NCI-H82 treated with DMSO at 0.1 percent for 48 hours (cell line): ENCODE measurements at regions not wholly inside any gene's neighbourhood (a gene's known extent, or its start where the extent isn't known, plus 50 kb on each side); places are given as distances from the start of the nearest gene placed in this dataset.
A peak's percentile ranks its signal among the peaks of the same experiment; 100 is the strongest.

Experiments
- DNase-seq: peaks from one replicate; lab custom pipeline; 2025; ENCODE audit not compliant: unreplicated experiment; lab: John Stamatoyannopoulos, UW

GRCh38 chr18:68435581-68435980 is 279.3 kb downstream of the TMX3 start:
- no peak for DNase-seq

- no peak for DNase-seq
Measured at GRCh38 chr18:68431922-68432198, 283.0 kb downstream of the TMX3 start.

- no peak for DNase-seq
Measured at GRCh38 chr18:68431111-68431921, 283.6 kb downstream of the TMX3 start.

GRCh38 chr18:68429841-68430240 is 285.1 kb downstream of the TMX3 start:
- no peak for DNase-seq

GRCh38 chr18:68429111-68429510 is 285.8 kb downstream of the TMX3 start:
- DNase-seq = no peak

GRCh38 chr18:68428661-68429060 is 286.2 kb downstream of the TMX3 start:
- no peak for DNase-seq

GRCh38 chr18:68427951-68428401 is 286.9 kb downstream of the TMX3 start:
- DNase-seq = no peak

- DNase-seq = peak; percentile 12
Measured at GRCh38 chr18:68426731-68427315, 288.1 kb downstream of the TMX3 start.

- DNase-seq = no peak
Measured at GRCh38 chr18:68418881-68419280, 296.0 kb downstream of the TMX3 start.

GRCh38 chr18:68418226-68418868 is 296.6 kb downstream of the TMX3 start:
- no peak for DNase-seq

- no peak for DNase-seq
Measured at GRCh38 chr18:68417826-68418225, 297.1 kb downstream of the TMX3 start.

- no peak for DNase-seq
Measured at GRCh38 chr18:68417166-68417799, 297.6 kb downstream of the TMX3 start.

GRCh38 chr18:68414407-68414806 is 300.5 kb downstream of the TMX3 start:
- DNase-seq = no peak

GRCh38 chr18:68409576-68409975 is 305.3 kb downstream of the TMX3 start:
- DNase-seq = no peak

GRCh38 chr18:68406761-68407160 is 308.1 kb downstream of the TMX3 start:
- DNase-seq = no peak

GRCh38 chr18:68402784-68403183 is 312.1 kb downstream of the TMX3 start:
- no peak for DNase-seq

GRCh38 chr18:68400889-68401288 is 314.0 kb downstream of the TMX3 start:
- no peak for DNase-seq

GRCh38 chr18:68399721-68400120 is 315.2 kb downstream of the TMX3 start:
- no peak for DNase-seq

GRCh38 chr18:68397241-68398035 is 317.5 kb downstream of the TMX3 start:
- no peak for DNase-seq

- DNase-seq = no peak
Measured at GRCh38 chr18:68394705-68395104, 320.2 kb downstream of the TMX3 start.

- DNase-seq = no peak
Measured at GRCh38 chr18:68391801-68392200, 323.1 kb downstream of the TMX3 start.
